ENCODE measurements at regions not wholly inside any gene's neighbourhood (a gene's known extent, or its start where the extent isn't known, plus 50 kb on each side); places are given as distances from the start of the nearest gene placed in this dataset.

- TF ChIP-seq, protein P1, sequence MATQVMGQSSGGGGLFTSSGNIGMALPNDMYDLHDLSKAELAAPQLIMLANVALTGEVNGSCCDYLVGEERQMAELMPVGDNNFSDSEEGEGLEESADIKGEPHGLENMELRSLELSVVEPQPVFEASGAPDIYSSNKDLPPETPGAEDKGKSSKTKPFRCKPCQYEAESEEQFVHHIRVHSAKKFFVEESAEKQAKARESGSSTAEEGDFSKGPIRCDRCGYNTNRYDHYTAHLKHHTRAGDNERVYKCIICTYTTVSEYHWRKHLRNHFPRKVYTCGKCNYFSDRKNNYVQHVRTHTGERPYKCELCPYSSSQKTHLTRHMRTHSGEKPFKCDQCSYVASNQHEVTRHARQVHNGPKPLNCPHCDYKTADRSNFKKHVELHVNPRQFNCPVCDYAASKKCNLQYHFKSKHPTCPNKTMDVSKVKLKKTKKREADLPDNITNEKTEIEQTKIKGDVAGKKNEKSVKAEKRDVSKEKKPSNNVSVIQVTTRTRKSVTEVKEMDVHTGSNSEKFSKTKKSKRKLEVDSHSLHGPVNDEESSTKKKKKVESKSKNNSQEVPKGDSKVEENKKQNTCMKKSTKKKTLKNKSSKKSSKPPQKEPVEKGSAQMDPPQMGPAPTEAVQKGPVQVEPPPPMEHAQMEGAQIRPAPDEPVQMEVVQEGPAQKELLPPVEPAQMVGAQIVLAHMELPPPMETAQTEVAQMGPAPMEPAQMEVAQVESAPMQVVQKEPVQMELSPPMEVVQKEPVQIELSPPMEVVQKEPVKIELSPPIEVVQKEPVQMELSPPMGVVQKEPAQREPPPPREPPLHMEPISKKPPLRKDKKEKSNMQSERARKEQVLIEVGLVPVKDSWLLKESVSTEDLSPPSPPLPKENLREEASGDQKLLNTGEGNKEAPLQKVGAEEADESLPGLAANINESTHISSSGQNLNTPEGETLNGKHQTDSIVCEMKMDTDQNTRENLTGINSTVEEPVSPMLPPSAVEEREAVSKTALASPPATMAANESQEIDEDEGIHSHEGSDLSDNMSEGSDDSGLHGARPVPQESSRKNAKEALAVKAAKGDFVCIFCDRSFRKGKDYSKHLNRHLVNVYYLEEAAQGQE (IDR thresholded peaks at IDR 0.05; ENCODE audit: low read depth): no peak
- no peak for TF ChIP-seq YY1 (IDR thresholded peaks at IDR 0.05; ENCODE audit: extremely low read depth, insufficient replicate concordance, low read depth, low read length)
- TF ChIP-seq ZNF274 (IDR thresholded peaks at IDR 0.05; ENCODE audit: low read depth, low read length): no peak
- no peak for TF ChIP-seq JUND (IDR thresholded peaks at IDR 0.05)
- TF ChIP-seq TCF7L2 (IDR thresholded peaks at IDR 0.05; ENCODE audit: borderline replicate concordance, extremely low read depth, insufficient read depth, insufficient read length): no peak
- no peak for TF ChIP-seq ZFX (IDR thresholded peaks at IDR 0.05)
- TF ChIP-seq RAD21 (IDR thresholded peaks at IDR 0.05; ENCODE audit: low read depth): no peak
- no peak for TF ChIP-seq POLR2A (IDR thresholded peaks at IDR 0.05; ENCODE audit: borderline replicate concordance, extremely low read depth, insufficient read depth, insufficient read length)
- no peak for TF ChIP-seq SIN3A (IDR thresholded peaks at IDR 0.05; ENCODE audit: low read depth)
- no peak for TF ChIP-seq CBX3 (IDR thresholded peaks at IDR 0.05; ENCODE audit: low read depth)
- no peak for TF ChIP-seq CEBPB (IDR thresholded peaks at IDR 0.05; ENCODE audit: low read depth)
Observed at GRCh38 chr16:86061318-86061695, 162.3 kb downstream of the IRF8 start (continued).

GRCh38 chr16:86061721-86062120 is 162.8 kb downstream of the IRF8 start:
- ATAC-seq: no peak
- Histone ChIP-seq H3K9ac (ENCODE audit: low read length) (no peak overlapping the region), H3K9me3 (ENCODE audit: control insufficient read depth in 1 of 2, insufficient read depth in 1 of 2, low read depth in 1 of 2, low read length in 2 of 2) (no peaks in the 10 kb centered on the region), H3K27me3 (ENCODE audit: insufficient read depth, low read length) (peaks cover 31% of the 10 kb centered on the region), H3K36me3 (ENCODE audit: control insufficient read depth in 1 of 2, insufficient read depth in 2 of 2, low read length in 2 of 2) (no peaks in the 10 kb centered on the region), H3K79me2 (ENCODE audit: insufficient read depth, low read length) (no peaks in the 10 kb centered on the region), H3K4me3 (replicated peaks in 1 of 2; ENCODE audit: low read depth in 1 of 2, low read length in 2 of 2) (no peak overlapping the region), H2AFZ (ENCODE audit: low read depth, low read length, poor library complexity, severe bottlenecking) (no peak overlapping the region), H3K4me1 (ENCODE audit: control insufficient read depth in 1 of 2, insufficient read depth in 2 of 2, low read length in 2 of 2) (peaks cover 0 to 10% of the 10 kb centered on the region in 2 experiments; a peak in 1 of 4 replicates), H3K27ac (ENCODE audit: low read depth, low read length) (no peak overlapping the region), H3K4me2 (ENCODE audit: low read length) (no peak overlapping the region), H4K20me1 (ENCODE audit: insufficient read depth) (no peaks in the 10 kb centered on the region), H3K9me2 (ENCODE audit: insufficient read depth) (no peaks in the 10 kb centered on the region)
- RAD21 ChIA-PET (ENCODE audit: low non-redundant PET in 1 of 2, low total read pairs in 2 of 2, uncharacterized antibody in 2 of 2, unreplicated experiment in 2 of 2): no interaction called here
- TF ChIP-seq CBX3 (IDR thresholded peaks at IDR 0.05; ENCODE audit: low read depth) (no peak), CEBPB (IDR thresholded peaks at IDR 0.05; ENCODE audit: low read depth) (no peak), SIN3A (IDR thresholded peaks at IDR 0.05; ENCODE audit: low read depth) (no peak), EZH2 (IDR thresholded peaks at IDR 0.05) (no peak), ATF3 (IDR thresholded peaks at IDR 0.05) (no peak), EGR1 (IDR thresholded peaks at IDR 0.05; ENCODE audit: low read depth) (no peak), CTCF (IDR thresholded peaks at IDR 0.05 in 2 of 3, conservative IDR thresholded peaks at IDR 0.05 in 1 of 3; ENCODE audit: borderline replicate concordance in 1 of 3, insufficient read depth in 1 of 3, low read depth in 2 of 3, low read length in 2 of 3) (no peak)
- TF ChIP-seq, protein P1 (IDR thresholded peaks at IDR 0.05; ENCODE audit: low read depth): no peak
- no peak for DNase-seq (ENCODE audit: low read depth, low spot score)
- CTCF ChIA-PET: no interaction called here
- intact Hi-C loops (cut with micrococcal nuclease): no loop called here
- POLR2A ChIA-PET: no interaction called here
- BruUV-seq (replicated peaks): no TSS peak
